HepG2 (cell line): ENCODE measurements at regions not wholly inside any gene's neighbourhood (a gene's known extent, or its start where the extent isn't known, plus 50 kb on each side); places are given as distances from the start of the nearest gene placed in this dataset.

Source experiments
- BHLHE40 ChIP-seq: IDR thresholded peaks from 2 replicates; pipeline ENCODE4 v1.6.1; 2011; ENCODE audit warnings: low read length, improper control_type of control experiment
- CREB1 ChIP-seq, 2 experiments: fragments of 450-650 bp in 1 of 2; IDR thresholded peaks; 2 replicates each; pipeline ENCODE4 v1.6.1; 2016 to 2017; ENCODE audit warnings: control low read depth in 1 of 2, mild to moderate bottlenecking in 1 of 2, missing compliant biosample characterization in 1 of 2, missing genetic modification characterization in 1 of 2
- FOXA1 ChIP-seq, 2 experiments: fragments of 450-650 bp in 1 of 2; sonication (generic) in 1 of 2; formaldehyde crosslinking in 1 of 2; IDR thresholded peaks; 2 replicates each; pipeline versions ENCODE4 v1.4.0 to v1.6.1; 2016 to 2020; ENCODE audit warnings: missing genetic modification reagents in 1 of 2
- FOXA3 ChIP-seq: IDR thresholded peaks from 2 replicates; pipeline ENCODE4 v1.6.1; 2016; ENCODE audit warnings: missing genetic modification reagents, missing compliant biosample characterization
- FOXK1 ChIP-seq: sonication (generic); formaldehyde crosslinking; IDR thresholded peaks from 2 replicates; pipeline ENCODE4 v1.4.0; 2020; ENCODE audit warnings: low read depth, missing genetic modification reagents, borderline replicate concordance
- FOXP1 ChIP-seq, 2 experiments: fragments of 450-650 bp in 1 of 2; IDR thresholded peaks; 2 replicates each; pipeline ENCODE4 v1.6.1; 2017 to 2018; ENCODE audit warnings: antibody characterized with exemption in 1 of 2
- KDM6A ChIP-seq: IDR thresholded peaks from 2 replicates; pipeline ENCODE4 v1.6.1; 2016; ENCODE audit warnings: low read depth
- KLF16 ChIP-seq, 2 experiments: sonication (generic) in 1 of 2; formaldehyde crosslinking in 1 of 2; IDR thresholded peaks; 2 replicates each; pipeline versions ENCODE4 v1.6.1 to v1.8.0; 2016 to 2023; ENCODE audit warnings: missing genetic modification reagents in 2 of 2, missing compliant biosample characterization in 1 of 2
- NAIF1 ChIP-seq: sonication (generic); formaldehyde crosslinking; IDR thresholded peaks from 2 replicates; pipeline ENCODE4 v1.5.0; 2020; ENCODE audit warnings: mild to moderate bottlenecking, missing genetic modification reagents, borderline replicate concordance
- NCOR1 ChIP-seq: fragments of 200-600 bp; sonication (generic); IDR thresholded peaks from 2 replicates; pipeline ENCODE4 v1.7.0; 2017; ENCODE audit warnings: antibody characterized with exemption, low read length, borderline replicate concordance
- RXRB ChIP-seq: IDR thresholded peaks from 2 replicates; pipeline ENCODE4 v1.6.1; 2016; ENCODE audit warnings: borderline replicate concordance, missing genetic modification reagents, missing compliant biosample characterization
- SALL1 ChIP-seq: sonication (generic); formaldehyde crosslinking; IDR thresholded peaks from 2 replicates; pipeline ENCODE4 v1.8.0; 2022; ENCODE audit warnings: mild to moderate bottlenecking, missing genetic modification reagents
- SAP130 ChIP-seq: IDR thresholded peaks from 2 replicates; pipeline ENCODE4 v1.6.1; 2016; ENCODE audit warnings: low read depth
- SMYD3 ChIP-seq: sonication (generic); formaldehyde crosslinking; IDR thresholded peaks from 2 replicates; pipeline ENCODE4 v1.8.1; 2023; ENCODE audit warnings: mild to moderate bottlenecking, missing genetic modification reagents
- SOX13 ChIP-seq, 3 experiments: fragments of 450-650 bp in 1 of 3; sonication (generic) in 1 of 3; formaldehyde crosslinking in 1 of 3; IDR thresholded peaks in 2 of 3; conservative IDR thresholded peaks in 1 of 3; 2 replicates each; pipeline versions ENCODE4 v1.5.0 to v1.6.1; 2016 to 2020; ENCODE audit warnings: antibody characterized with exemption in 1 of 3, mild to moderate bottlenecking in 1 of 3, missing compliant biosample characterization in 1 of 3, missing genetic modification reagents in 1 of 3, moderate library complexity in 1 of 3
- TARDBP ChIP-seq: sonication (generic); formaldehyde crosslinking; IDR thresholded peaks from 2 replicates; pipeline ENCODE4 v1.8.0; 2022; ENCODE audit warnings: mild to moderate bottlenecking, missing genetic modification reagents
- ZBTB21 ChIP-seq: sonication (generic); formaldehyde crosslinking; IDR thresholded peaks from 2 replicates; pipeline ENCODE4 v1.4.0; 2020; ENCODE audit warnings: missing genetic modification reagents
- ZMYM2 ChIP-seq: sonication (generic); formaldehyde crosslinking; IDR thresholded peaks from 2 replicates; pipeline ENCODE4 v1.8.0; 2022; ENCODE audit warnings: mild to moderate bottlenecking, missing genetic modification reagents
- ZNF331 ChIP-seq: sonication (generic); formaldehyde crosslinking; IDR thresholded peaks from 2 replicates; pipeline ENCODE4 v1.4.0; 2020; ENCODE audit warnings: missing genetic modification reagents
- ZNF589 ChIP-seq: sonication (generic); formaldehyde crosslinking; conservative IDR thresholded peaks from 2 replicates; pipeline ENCODE4 v1.8.0; 2022; ENCODE audit warnings: mild to moderate bottlenecking, moderate library complexity, missing genetic modification reagents
- ZNF614 ChIP-seq: IDR thresholded peaks from 2 replicates; pipeline ENCODE4 v1.6.1; 2018; ENCODE audit warnings: missing biosample characterization, missing genetic modification reagents, inconsistent platforms, borderline replicate concordance
- TF ChIP-seq, protein P1 (sequence below), 2 experiments: sonication (generic) in 1 of 2; formaldehyde crosslinking in 1 of 2; IDR thresholded peaks; 2 replicates each; pipeline versions ENCODE4 v1.4.0 to v1.6.1; 2016 to 2020; ENCODE audit warnings: borderline replicate concordance in 1 of 2, low read depth in 1 of 2, mild to moderate bottlenecking in 1 of 2, missing genetic modification reagents in 1 of 2
- TF ChIP-seq, protein P2 (sequence below): sonication (generic); formaldehyde crosslinking; IDR thresholded peaks from 2 replicates; pipeline ENCODE4 v1.4.0; 2020; ENCODE audit warnings: missing genetic modification reagents
- TF ChIP-seq, protein P3 (sequence below): sonication (generic); formaldehyde crosslinking; IDR thresholded peaks from 2 replicates; pipeline ENCODE4 v1.5.0; 2020; ENCODE audit warnings: missing genetic modification reagents

DNA sequence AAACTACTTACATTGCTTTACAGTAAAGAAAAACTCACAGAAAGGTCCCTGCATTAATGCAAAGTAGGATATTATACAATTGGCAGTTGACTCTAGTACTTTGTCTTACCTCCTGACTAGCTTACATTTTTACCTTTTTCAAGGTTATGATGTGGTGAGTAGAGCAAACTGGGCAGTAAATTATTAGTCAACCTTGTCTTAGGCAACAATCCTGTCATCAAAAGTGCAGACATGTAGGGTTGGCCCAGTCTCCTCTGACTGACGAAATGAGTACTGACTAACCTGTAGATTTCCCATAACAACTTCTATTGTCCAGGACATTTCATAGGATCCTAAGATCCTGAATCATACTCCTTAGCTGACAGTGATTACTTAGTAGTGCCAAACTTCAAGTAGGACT, 142.0 kb upstream of the NUDT6 start (continued):
- TF ChIP-seq ZNF589 (CRISPR knock-in tag) (no peak), KDM6A (0 out of 2 replicates have a peak, but pooled peaks have one; percentile 22), NAIF1 (CRISPR knock-in tag) (peak; percentile 77; the same call in 1 of the 2 replicates), CREB1 (IDR thresholded peaks at IDR 0.05) (peak; percentile 46; the same call in 1 of the 2 replicates), CREB1 (CRISPR knock-in tag; IDR thresholded peaks at IDR 0.05) (peak; percentile 66; the same call in 1 of the 2 replicates), SALL1 (peak; percentile 55; the same call in 1 of the 2 replicates), NCOR1 (peak; percentile 52; the same call in 1 of the 2 replicates), FOXK1 (peak; percentile 25; the same call in 1 of the 2 replicates), ZMYM2 (CRISPR knock-in tag) (peak; percentile 31; the same call in 1 of the 2 replicates), BHLHE40 (no peak), KLF16 (CRISPR knock-in tag; IDR thresholded peaks at IDR 0.05) (peak in 1 of 2 experiments; percentile 42; a peak in 1 of 4 replicates), FOXA3 (peak; percentile 73), ZNF614 (CRISPR knock-in tag) (peak; percentile 75; the same call in 1 of the 2 replicates), FOXA1 (IDR thresholded peaks at IDR 0.05) (no peak), FOXA1 (CRISPR knock-in tag; IDR thresholded peaks at IDR 0.05) (peak; percentile 65), SOX13 (IDR thresholded peaks at IDR 0.05) (no peak), SOX13 (CRISPR knock-in tag; conservative IDR thresholded peaks at IDR 0.05 in 1 of 2, IDR thresholded peaks at IDR 0.05 in 1 of 2) (peak in 1 of 2 experiments; percentile 87; a peak in 2 of 4 replicates), ZNF331 (CRISPR knock-in tag) (peak; percentile 73; the same call in 1 of the 2 replicates), FOXP1 (IDR thresholded peaks at IDR 0.05) (no peak), FOXP1 (CRISPR knock-in tag; IDR thresholded peaks at IDR 0.05) (peak; percentile 43), ZBTB21 (CRISPR knock-in tag) (peak; percentile 44; the same call in 1 of the 2 replicates), TARDBP (CRISPR knock-in tag) (peak; percentile 58; the same call in 1 of the 2 replicates), RXRB (peak; percentile 41; the same call in 1 of the 2 replicates), SMYD3 (CRISPR knock-in tag) (0 out of 2 replicates have a peak, but pooled peaks have one; percentile 56), SAP130 (CRISPR knock-in tag) (peak; percentile 54)
- TF ChIP-seq, protein P1, sequence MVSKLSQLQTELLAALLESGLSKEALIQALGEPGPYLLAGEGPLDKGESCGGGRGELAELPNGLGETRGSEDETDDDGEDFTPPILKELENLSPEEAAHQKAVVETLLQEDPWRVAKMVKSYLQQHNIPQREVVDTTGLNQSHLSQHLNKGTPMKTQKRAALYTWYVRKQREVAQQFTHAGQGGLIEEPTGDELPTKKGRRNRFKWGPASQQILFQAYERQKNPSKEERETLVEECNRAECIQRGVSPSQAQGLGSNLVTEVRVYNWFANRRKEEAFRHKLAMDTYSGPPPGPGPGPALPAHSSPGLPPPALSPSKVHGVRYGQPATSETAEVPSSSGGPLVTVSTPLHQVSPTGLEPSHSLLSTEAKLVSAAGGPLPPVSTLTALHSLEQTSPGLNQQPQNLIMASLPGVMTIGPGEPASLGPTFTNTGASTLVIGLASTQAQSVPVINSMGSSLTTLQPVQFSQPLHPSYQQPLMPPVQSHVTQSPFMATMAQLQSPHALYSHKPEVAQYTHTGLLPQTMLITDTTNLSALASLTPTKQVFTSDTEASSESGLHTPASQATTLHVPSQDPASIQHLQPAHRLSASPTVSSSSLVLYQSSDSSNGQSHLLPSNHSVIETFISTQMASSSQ (IDR thresholded peaks at IDR 0.05; ENCODE audit: low read depth) = peak; percentile 87
- TF ChIP-seq, protein P1 (CRISPR knock-in tag; IDR thresholded peaks at IDR 0.05; ENCODE audit: borderline replicate concordance) = peak; percentile 95; the same call in 1 of the 2 replicates
- TF ChIP-seq, protein P2, sequence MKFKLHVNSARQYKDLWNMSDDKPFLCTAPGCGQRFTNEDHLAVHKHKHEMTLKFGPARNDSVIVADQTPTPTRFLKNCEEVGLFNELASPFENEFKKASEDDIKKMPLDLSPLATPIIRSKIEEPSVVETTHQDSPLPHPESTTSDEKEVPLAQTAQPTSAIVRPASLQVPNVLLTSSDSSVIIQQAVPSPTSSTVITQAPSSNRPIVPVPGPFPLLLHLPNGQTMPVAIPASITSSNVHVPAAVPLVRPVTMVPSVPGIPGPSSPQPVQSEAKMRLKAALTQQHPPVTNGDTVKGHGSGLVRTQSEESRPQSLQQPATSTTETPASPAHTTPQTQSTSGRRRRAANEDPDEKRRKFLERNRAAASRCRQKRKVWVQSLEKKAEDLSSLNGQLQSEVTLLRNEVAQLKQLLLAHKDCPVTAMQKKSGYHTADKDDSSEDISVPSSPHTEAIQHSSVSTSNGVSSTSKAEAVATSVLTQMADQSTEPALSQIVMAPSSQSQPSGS (CRISPR knock-in tag) = peak; percentile 60; the same call in 1 of the 2 replicates
- TF ChIP-seq, protein P3, sequence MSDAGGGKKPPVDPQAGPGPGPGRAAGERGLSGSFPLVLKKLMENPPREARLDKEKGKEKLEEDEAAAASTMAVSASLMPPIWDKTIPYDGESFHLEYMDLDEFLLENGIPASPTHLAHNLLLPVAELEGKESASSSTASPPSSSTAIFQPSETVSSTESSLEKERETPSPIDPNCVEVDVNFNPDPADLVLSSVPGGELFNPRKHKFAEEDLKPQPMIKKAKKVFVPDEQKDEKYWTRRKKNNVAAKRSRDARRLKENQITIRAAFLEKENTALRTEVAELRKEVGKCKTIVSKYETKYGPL = peak; percentile 87; the same call in 1 of the 2 replicates
